Nephron progenitor cell (in vitro differentiated cells): ENCODE measurements at regions not wholly inside any gene's neighbourhood (a gene's known extent, or its start where the extent isn't known, plus 50 kb on each side); places are given as distances from the start of the nearest gene placed in this dataset.

Experiments used
- DNase-seq: peaks from one replicate; pipeline ENCODE4 v3.0.0; 2021
- H3K27ac Mint-ChIP-seq: 2 replicates; pipeline ENCODE4 v1.8.0; 2021; ENCODE audit warnings: mild to moderate bottlenecking, moderate library complexity, mixed read lengths
- H3K27me3 Mint-ChIP-seq: 2 replicates; pipeline ENCODE4 v1.8.0; 2021; ENCODE audit warnings: mild to moderate bottlenecking, low read depth, mixed read lengths; ENCODE audit not compliant: poor library complexity
- H3K36me3 Mint-ChIP-seq: 2 replicates; pipeline ENCODE4 v1.8.0; 2021; ENCODE audit warnings: low read depth, mixed read lengths
- H3K4me1 Mint-ChIP-seq: 2 replicates; pipeline ENCODE4 v1.8.0; 2021; ENCODE audit warnings: mixed read lengths
- H3K4me3 Mint-ChIP-seq: 2 replicates; pipeline ENCODE4 v1.8.0; 2021; ENCODE audit warnings: mild to moderate bottlenecking, moderate library complexity, mixed read lengths
- H3K9me3 Mint-ChIP-seq: 2 replicates; pipeline ENCODE4 v1.8.0; 2021; ENCODE audit warnings: mild to moderate bottlenecking, moderate library complexity, mixed read lengths
- TF ChIP-seq, protein P1 (sequence below): fragments of 200-600 bp; sonication (generic); IDR thresholded peaks from 2 replicates; pipeline ENCODE4 v1.5.0; 2021; ENCODE audit warnings: antibody characterized with exemption

DNA sequence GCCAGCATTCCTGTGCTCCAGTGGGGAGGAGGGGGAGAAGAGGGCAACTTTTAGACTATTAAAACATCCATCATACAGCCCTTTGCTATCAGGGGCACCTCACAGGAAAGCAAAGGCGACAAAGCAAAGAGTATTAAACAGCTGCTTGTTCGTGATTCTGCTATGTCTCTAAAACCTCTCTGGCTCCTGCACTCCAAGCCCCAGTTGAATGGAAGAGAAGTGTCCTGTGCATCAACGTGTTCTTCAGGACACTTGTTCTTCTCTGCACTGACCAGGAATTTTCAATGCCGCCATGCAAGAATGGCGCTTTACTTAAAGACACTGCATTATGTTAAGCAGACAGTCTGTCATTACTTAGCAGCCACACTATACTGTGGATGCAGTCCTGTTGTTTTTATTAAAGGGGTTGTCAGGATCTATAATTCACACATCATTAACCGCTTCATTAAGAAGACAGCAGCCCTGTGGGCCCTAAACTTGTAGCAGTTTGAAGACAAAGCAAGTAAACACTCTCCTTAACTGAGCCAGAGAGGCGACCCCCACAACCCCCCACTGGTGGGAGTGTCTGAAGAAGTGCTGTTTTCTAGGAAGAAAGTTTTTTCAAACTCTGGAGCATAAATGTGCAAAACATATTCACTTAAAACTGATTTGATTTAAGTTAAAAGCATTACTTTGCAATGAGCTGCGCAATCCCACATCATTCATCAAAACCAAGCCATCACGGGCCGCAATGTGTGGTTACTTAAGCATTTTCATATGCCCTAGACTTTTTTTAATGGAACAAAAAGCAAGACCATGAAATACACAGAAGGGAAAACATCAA is 164.5 kb downstream of the ZNF608 start:
- TF ChIP-seq, protein P1, sequence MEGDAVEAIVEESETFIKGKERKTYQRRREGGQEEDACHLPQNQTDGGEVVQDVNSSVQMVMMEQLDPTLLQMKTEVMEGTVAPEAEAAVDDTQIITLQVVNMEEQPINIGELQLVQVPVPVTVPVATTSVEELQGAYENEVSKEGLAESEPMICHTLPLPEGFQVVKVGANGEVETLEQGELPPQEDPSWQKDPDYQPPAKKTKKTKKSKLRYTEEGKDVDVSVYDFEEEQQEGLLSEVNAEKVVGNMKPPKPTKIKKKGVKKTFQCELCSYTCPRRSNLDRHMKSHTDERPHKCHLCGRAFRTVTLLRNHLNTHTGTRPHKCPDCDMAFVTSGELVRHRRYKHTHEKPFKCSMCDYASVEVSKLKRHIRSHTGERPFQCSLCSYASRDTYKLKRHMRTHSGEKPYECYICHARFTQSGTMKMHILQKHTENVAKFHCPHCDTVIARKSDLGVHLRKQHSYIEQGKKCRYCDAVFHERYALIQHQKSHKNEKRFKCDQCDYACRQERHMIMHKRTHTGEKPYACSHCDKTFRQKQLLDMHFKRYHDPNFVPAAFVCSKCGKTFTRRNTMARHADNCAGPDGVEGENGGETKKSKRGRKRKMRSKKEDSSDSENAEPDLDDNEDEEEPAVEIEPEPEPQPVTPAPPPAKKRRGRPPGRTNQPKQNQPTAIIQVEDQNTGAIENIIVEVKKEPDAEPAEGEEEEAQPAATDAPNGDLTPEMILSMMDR, result no peak
- H3K4me3 Mint-ChIP-seq, result peak overlapping the region; percentile 0
- H3K36me3 Mint-ChIP-seq, result peaks cover 14% of the 10 kb centered on the region
- peaks cover 27% of the 10 kb centered on the region for H3K9me3 Mint-ChIP-seq
- H3K4me1 Mint-ChIP-seq, result peaks cover 67% of the 10 kb centered on the region
- peak; percentile 25 for DNase-seq
- H3K27me3 Mint-ChIP-seq, result no peaks in the 10 kb centered on the region
- H3K27ac Mint-ChIP-seq, result peak overlapping the region; percentile 86

DNA sequence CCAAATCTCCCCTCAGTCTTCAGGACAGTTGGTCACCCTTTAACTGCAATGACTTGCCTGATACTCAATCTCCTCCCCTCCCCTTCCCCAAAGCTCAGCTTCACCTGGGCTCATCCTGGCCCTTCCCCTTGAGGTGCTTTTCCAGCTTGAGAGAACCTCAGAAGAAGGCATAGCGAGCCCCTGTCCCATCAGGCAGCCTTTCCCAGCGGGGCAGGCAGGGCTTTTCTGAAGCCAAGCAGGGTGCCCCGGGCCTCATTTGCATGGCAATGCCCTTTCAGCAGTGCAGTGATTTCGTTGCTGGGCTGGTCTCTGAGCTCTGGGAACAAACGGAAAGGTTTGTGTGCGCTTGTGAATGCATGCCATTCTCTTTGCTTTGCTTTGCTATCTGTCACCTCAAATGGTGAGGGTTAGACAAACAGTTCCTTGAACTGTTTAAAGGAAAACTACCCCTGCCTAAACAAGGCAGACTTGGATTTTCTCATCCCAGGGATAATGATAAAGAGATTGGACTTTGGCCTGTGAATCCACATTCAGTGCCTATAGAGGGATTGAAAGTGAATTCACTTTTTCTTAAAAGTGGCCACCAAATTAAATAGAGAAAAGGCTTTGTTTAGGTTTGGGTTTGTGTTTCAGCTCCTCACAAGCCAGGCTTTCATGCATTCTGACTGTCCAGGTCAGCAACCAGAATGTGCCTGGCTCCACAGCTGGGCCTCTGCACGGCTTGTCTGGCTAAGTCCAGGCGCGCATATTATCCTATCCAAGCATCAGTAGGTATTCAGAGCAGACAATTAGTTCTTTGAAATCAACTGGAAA is 165.3 kb downstream of the ZNF608 start:
- no peaks in the 10 kb centered on the region for H3K27me3 Mint-ChIP-seq
- peak overlapping the region; percentile 0 for H3K4me3 Mint-ChIP-seq
- H3K27ac Mint-ChIP-seq, result peak overlapping the region; percentile 86
- peaks cover 6% of the 10 kb centered on the region for H3K36me3 Mint-ChIP-seq
- TF ChIP-seq, protein P1, result no peak
- DNase-seq, result peak; percentile 33
- H3K9me3 Mint-ChIP-seq, result peaks cover 20% of the 10 kb centered on the region
- H3K4me1 Mint-ChIP-seq, result peaks cover 69% of the 10 kb centered on the region

DNA sequence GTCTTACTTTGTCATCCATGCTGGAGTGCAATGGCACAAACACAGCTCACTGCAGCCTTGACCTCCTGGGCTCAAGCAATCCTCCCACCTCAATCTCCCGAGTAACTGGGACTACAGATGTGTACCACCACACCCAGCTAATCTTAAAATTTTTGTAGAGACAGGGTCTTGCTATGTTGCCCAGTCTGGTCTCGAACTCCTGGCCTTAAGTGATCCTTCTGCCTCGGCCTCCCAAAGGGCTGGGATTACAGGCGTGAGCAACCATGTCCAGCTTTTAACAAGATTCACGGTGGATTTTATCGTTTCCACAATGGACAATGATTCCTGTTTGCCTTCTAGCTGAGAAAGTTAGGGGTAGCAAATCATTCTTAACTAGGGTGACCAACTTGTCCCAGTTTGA is 165.9 kb downstream of the ZNF608 start:
- TF ChIP-seq, protein P1, result no peak
- H3K4me1 Mint-ChIP-seq, result peaks cover 76% of the 10 kb centered on the region
- peaks cover 15% of the 10 kb centered on the region for H3K9me3 Mint-ChIP-seq
- no peak overlapping the region for H3K27ac Mint-ChIP-seq
- DNase-seq, result no peak
- no peaks in the 10 kb centered on the region for H3K27me3 Mint-ChIP-seq
- H3K4me3 Mint-ChIP-seq, result no peak overlapping the region
- H3K36me3 Mint-ChIP-seq, result peaks cover 1% of the 10 kb centered on the region

DNA sequence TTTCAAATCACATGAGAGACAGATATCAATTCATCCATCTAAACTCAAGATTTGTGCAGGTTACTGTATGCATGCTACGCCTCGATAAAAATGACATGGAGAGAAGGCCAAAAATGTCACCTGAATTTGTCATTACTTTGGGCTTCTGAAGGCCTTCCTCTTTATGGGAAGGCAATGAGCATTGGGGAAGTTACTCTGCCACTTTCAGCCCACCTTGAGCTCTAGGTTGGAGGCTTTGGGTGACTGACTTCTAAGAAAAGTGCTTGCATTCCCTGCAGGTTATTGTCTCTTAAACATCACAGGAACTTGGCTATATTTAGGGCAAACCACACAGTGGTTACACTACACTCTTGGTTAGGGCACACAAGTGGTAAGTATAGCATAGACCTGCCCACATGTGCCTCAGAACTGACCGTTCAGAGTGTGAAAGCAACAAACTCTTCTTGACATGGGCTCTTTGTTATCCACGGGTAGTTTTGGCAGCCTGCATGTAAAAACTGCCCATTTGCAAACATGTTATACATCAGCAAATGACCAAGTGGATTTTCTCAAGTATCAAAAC is 169.5 kb downstream of the ZNF608 start:
- H3K27ac Mint-ChIP-seq, result no peak overlapping the region
- no peak overlapping the region for H3K4me3 Mint-ChIP-seq
- no peaks in the 10 kb centered on the region for H3K9me3 Mint-ChIP-seq
- TF ChIP-seq, protein P1, result no peak
- DNase-seq, result no peak
- no peaks in the 10 kb centered on the region for H3K36me3 Mint-ChIP-seq
- peaks cover 77% of the 10 kb centered on the region for H3K4me1 Mint-ChIP-seq
- H3K27me3 Mint-ChIP-seq, result no peaks in the 10 kb centered on the region

DNA sequence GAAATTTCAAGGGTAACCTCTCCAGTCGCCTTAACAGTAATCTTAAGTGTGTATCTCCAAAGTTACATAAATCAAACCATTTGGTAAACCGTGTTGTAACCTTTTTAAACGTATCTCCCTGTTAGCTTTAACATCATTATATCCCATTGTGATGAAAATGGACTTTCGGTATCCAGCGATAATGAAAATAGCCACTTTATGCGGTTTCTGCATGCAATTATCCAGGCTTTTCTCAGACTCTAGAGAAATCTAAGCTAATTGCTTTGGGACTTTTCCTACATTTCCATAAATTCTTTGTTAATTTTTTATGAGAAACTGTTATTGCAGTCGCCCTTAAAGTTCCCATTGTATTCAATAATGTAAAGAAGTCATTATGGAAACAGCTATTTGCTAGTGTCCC is 170.7 kb downstream of the ZNF608 start:
- no peak overlapping the region for H3K27ac Mint-ChIP-seq

More for the DNA sequence above, 170.7 kb downstream of the ZNF608 start:
- no peak overlapping the region for H3K4me3 Mint-ChIP-seq
- H3K4me1 Mint-ChIP-seq, result peaks cover 67% of the 10 kb centered on the region
- no peaks in the 10 kb centered on the region for H3K36me3 Mint-ChIP-seq
- H3K27me3 Mint-ChIP-seq, result peaks cover 1% of the 10 kb centered on the region
- no peak for DNase-seq
- TF ChIP-seq, protein P1, result no peak
- no peaks in the 10 kb centered on the region for H3K9me3 Mint-ChIP-seq
